Lung (tissue), 11 donors: ENCODE measurements at regions not wholly inside any gene's neighbourhood (a gene's known extent, or its start where the extent isn't known, plus 50 kb on each side); places are given as distances from the start of the nearest gene placed in this dataset.

Experiments
- ATAC-seq: fragments of 200-7000 bp; cut with Tn5 transposase; one replicate; pipeline ENCODE4 v1.9.1; 2020; ENCODE audit warnings: moderate number of reproducible peaks; ENCODE audit not compliant: insufficient read depth, low FRiP score
- DNase-seq, 3 donors: peaks; one replicate each; pipeline ENCODE4 v3.0.0-alpha.2; 2013 to 2017
- H3K27ac ChIP-seq, 2 donors: one replicate each; pipeline ENCODE4 v1.5.1; 2013; ENCODE audit warnings: mild to moderate bottlenecking in 2 of 2, moderate library complexity in 2 of 2, control low read depth in 1 of 2, inconsistent platforms in 1 of 2, low read depth in 1 of 2, low read length in 1 of 2
- H3K27me3 ChIP-seq, 3 donors: one replicate each; pipeline ENCODE4 v1.5.1; 2013; ENCODE audit warnings: low read length in 2 of 3; ENCODE audit not compliant: control insufficient read depth in 3 of 3, insufficient read depth in 3 of 3
- H3K36me3 ChIP-seq, 4 donors: one replicate each; pipeline ENCODE4 v1.5.1; 2013; ENCODE audit warnings: low read length in 4 of 4, mild to moderate bottlenecking in 1 of 4, moderate library complexity in 1 of 4; ENCODE audit not compliant: control insufficient read depth in 4 of 4, insufficient read depth in 4 of 4
- H3K4me1 ChIP-seq, 5 donors: one replicate each; pipeline ENCODE4 v1.5.1; 2013; ENCODE audit warnings: low read length in 5 of 5, mild to moderate bottlenecking in 2 of 5, moderate library complexity in 1 of 5; ENCODE audit not compliant: control insufficient read depth in 5 of 5, insufficient read depth in 5 of 5
- H3K4me3 ChIP-seq: one replicate; pipeline ENCODE4 v1.5.1; 2013; ENCODE audit warnings: mild to moderate bottlenecking, control low read depth, moderate library complexity
- H3K9ac ChIP-seq, 2 donors: one replicate each; pipeline ENCODE4 v1.5.1; 2013; ENCODE audit warnings: low read length in 2 of 2, control low read depth in 1 of 2; ENCODE audit not compliant: insufficient read depth in 1 of 2
- H3K9me3 ChIP-seq, 4 donors: one replicate each; pipeline ENCODE4 v1.5.1; 2013; ENCODE audit warnings: low read length in 3 of 4, mild to moderate bottlenecking in 1 of 4, moderate library complexity in 1 of 4; ENCODE audit not compliant: control insufficient read depth in 4 of 4, insufficient read depth in 3 of 4
- CTCF ChIP-seq: IDR thresholded peaks from 2 replicates; pipeline ENCODE4 v1.5.1; 2012; ENCODE audit warnings: mild to moderate bottlenecking; ENCODE audit errors: control extremely low read depth, extremely low read depth
- WGBS, 2 donors: extraction: QIAGEN DNeasy Blood & Tissue Kit; methylation state at CpG; one replicate each; pipeline ENCODE4 v1.1.7; 2013; 5-methylcytosine and 5-hydroxymethylcytosine counted together
- donor health status: control.
- donor health status: control.
- donor health status: Bipolar disorder and iron deficiency.
- donor health status: healthy.
- donor health status: DM: yes; HTN: yes; CAD: no.

GRCh38 chr2:234719116-234719716 lies 222.3 kb upstream of the ARL4C start:
- no peak overlapping the region for H3K27ac ChIP-seq
- H3K36me3 ChIP-seq = no peaks in the 10 kb centered on the region
- H3K4me3 ChIP-seq = no peak overlapping the region
- no peaks in the 10 kb centered on the region for H3K9me3 ChIP-seq
- DNase-seq (no peak), ATAC-seq (no peak)
- H3K9ac ChIP-seq = no peak overlapping the region
- peaks cover 0 to 4% (median 0%) of the 10 kb centered on the region in 5 donors for H3K4me1 ChIP-seq
- H3K27me3 ChIP-seq = no peaks in the 10 kb centered on the region
- no peak for TF ChIP-seq CTCF
- 81 to 82% methylated on average over 7 of the region's 7 CpGs for WGBS, 2 donors

- ATAC-seq (no peak), DNase-seq (no peak)
- Histone ChIP-seq H3K4me1 (no peaks in the 10 kb centered on the region), H3K9me3 (no peaks in the 10 kb centered on the region), H3K9ac (no peak overlapping the region), H3K27ac (no peak overlapping the region), H3K27me3 (no peaks in the 10 kb centered on the region), H3K4me3 (no peak overlapping the region), H3K36me3 (no peaks in the 10 kb centered on the region)
- TF ChIP-seq CTCF = no peak
- WGBS, 2 donors = 85 to 95% methylated on average over 9 of the region's 9 CpGs
Measured at GRCh38 chr2:234716271-234716670, 219.4 kb upstream of the ARL4C start.

GRCh38 chr2:234715671-234716250 lies 218.9 kb upstream of the ARL4C start:
- DNase-seq (no peak), ATAC-seq (no peak)
- 92 to 94% methylated on average over 13 of the region's 13 CpGs for WGBS, 2 donors

More at GRCh38 chr2:234715671-234716250, 218.9 kb upstream of the ARL4C start:
- H3K36me3 ChIP-seq = no peaks in the 10 kb centered on the region
- no peak for TF ChIP-seq CTCF
- H3K27me3 ChIP-seq = no peaks in the 10 kb centered on the region
- no peak overlapping the region for H3K27ac ChIP-seq
- no peak overlapping the region for H3K4me3 ChIP-seq
- no peak overlapping the region for H3K9ac ChIP-seq
- no peaks in the 10 kb centered on the region for H3K9me3 ChIP-seq
- H3K4me1 ChIP-seq = no peaks in the 10 kb centered on the region
